ENCODE measurements at regions not wholly inside any gene's neighbourhood (a gene's known extent, or its start where the extent isn't known, plus 50 kb on each side); places are given as distances from the start of the nearest gene placed in this dataset.

- TF ChIP-seq CTCF (IDR thresholded peaks at IDR 0.05), result no peak
- Mint-ChIP-seq H3K36me3 (ENCODE audit: unreplicated experiment) (no peaks in the 10 kb centered on the region), H3K4me3 (ENCODE audit: unreplicated experiment) (no peak overlapping the region), H3K4me1 (ENCODE audit: unreplicated experiment) (no peaks in the 10 kb centered on the region), H3K27me3 (ENCODE audit: unreplicated experiment) (no peaks in the 10 kb centered on the region), H3K27ac (ENCODE audit: unreplicated experiment) (no peak overlapping the region), H3K9me3 (ENCODE audit: unreplicated experiment) (no peaks in the 10 kb centered on the region)
- no peak for DNase-seq (ENCODE audit: extremely low spot score, unreplicated experiment)
These were observed 146.4 kb upstream of the TIAM1 start for GRCh38 chr21:31490443-31490842.

GRCh38 chr21:31489726-31490125 lies 145.7 kb upstream of the TIAM1 start:
- no peaks in the 10 kb centered on the region for H3K36me3 Mint-ChIP-seq (ENCODE audit: unreplicated experiment)
- H3K27ac Mint-ChIP-seq (ENCODE audit: unreplicated experiment), result no peak overlapping the region
- peaks cover 7% of the 10 kb centered on the region for H3K9me3 Mint-ChIP-seq (ENCODE audit: unreplicated experiment)
- no peak overlapping the region for H3K4me3 Mint-ChIP-seq (ENCODE audit: unreplicated experiment)
- TF ChIP-seq CTCF (IDR thresholded peaks at IDR 0.05), result no peak
- no peaks in the 10 kb centered on the region for H3K27me3 Mint-ChIP-seq (ENCODE audit: unreplicated experiment)
- DNase-seq (ENCODE audit: extremely low spot score, unreplicated experiment), result no peak
- H3K4me1 Mint-ChIP-seq (ENCODE audit: unreplicated experiment), result no peaks in the 10 kb centered on the region

GRCh38 chr21:31489014-31489413 lies 145.0 kb upstream of the TIAM1 start:
- peaks cover 11% of the 10 kb centered on the region for H3K9me3 Mint-ChIP-seq (ENCODE audit: unreplicated experiment)
- H3K4me3 Mint-ChIP-seq (ENCODE audit: unreplicated experiment), result no peak overlapping the region
- H3K4me1 Mint-ChIP-seq (ENCODE audit: unreplicated experiment), result no peaks in the 10 kb centered on the region
- H3K27ac Mint-ChIP-seq (ENCODE audit: unreplicated experiment), result no peak overlapping the region
- no peaks in the 10 kb centered on the region for H3K36me3 Mint-ChIP-seq (ENCODE audit: unreplicated experiment)
- no peak for TF ChIP-seq CTCF (IDR thresholded peaks at IDR 0.05)
- no peak for DNase-seq (ENCODE audit: extremely low spot score, unreplicated experiment)
- no peaks in the 10 kb centered on the region for H3K27me3 Mint-ChIP-seq (ENCODE audit: unreplicated experiment)

GRCh38 chr21:31484219-31484618 lies 140.2 kb upstream of the TIAM1 start:
- DNase-seq (ENCODE audit: extremely low spot score, unreplicated experiment), result no peak
- TF ChIP-seq CTCF (IDR thresholded peaks at IDR 0.05), result no peak
- Mint-ChIP-seq H3K4me3 (ENCODE audit: unreplicated experiment) (no peak overlapping the region), H3K9me3 (ENCODE audit: unreplicated experiment) (peaks cover 22% of the 10 kb centered on the region), H3K27ac (ENCODE audit: unreplicated experiment) (no peak overlapping the region), H3K4me1 (ENCODE audit: unreplicated experiment) (no peaks in the 10 kb centered on the region), H3K27me3 (ENCODE audit: unreplicated experiment) (peaks cover 5% of the 10 kb centered on the region), H3K36me3 (ENCODE audit: unreplicated experiment) (no peaks in the 10 kb centered on the region)

GRCh38 chr21:31483146-31483545 lies 139.1 kb upstream of the TIAM1 start:
- DNase-seq (ENCODE audit: extremely low spot score, unreplicated experiment), result no peak
- Mint-ChIP-seq H3K4me3 (ENCODE audit: unreplicated experiment) (no peak overlapping the region), H3K27me3 (ENCODE audit: unreplicated experiment) (peaks cover 7% of the 10 kb centered on the region), H3K4me1 (ENCODE audit: unreplicated experiment) (no peaks in the 10 kb centered on the region), H3K27ac (ENCODE audit: unreplicated experiment) (no peak overlapping the region), H3K9me3 (ENCODE audit: unreplicated experiment) (peaks cover 22% of the 10 kb centered on the region), H3K36me3 (ENCODE audit: unreplicated experiment) (no peaks in the 10 kb centered on the region)
- TF ChIP-seq CTCF (IDR thresholded peaks at IDR 0.05), result no peak

All from osteocyte (in vitro differentiated cells).